C4-2B (cell line): ENCODE measurements at regions not wholly inside any gene's neighbourhood (a gene's known extent, or its start where the extent isn't known, plus 50 kb on each side); places are given as distances from the start of the nearest gene placed in this dataset.

Source experiments
- H3K27ac ChIP-seq: fragments of 450-650 bp; 2 replicates; pipeline ENCODE4 v1.5.1; 2017
- ZFX ChIP-seq: fragments of 450-650 bp; IDR thresholded peaks from 2 replicates; pipeline ENCODE4 v1.6.1; 2017
- TF ChIP-seq, protein P1 (sequence below): fragments of 450-650 bp; conservative IDR thresholded peaks from 2 replicates; pipeline ENCODE4 v1.5.1; 2017; ENCODE audit warnings: mild to moderate bottlenecking

DNA sequence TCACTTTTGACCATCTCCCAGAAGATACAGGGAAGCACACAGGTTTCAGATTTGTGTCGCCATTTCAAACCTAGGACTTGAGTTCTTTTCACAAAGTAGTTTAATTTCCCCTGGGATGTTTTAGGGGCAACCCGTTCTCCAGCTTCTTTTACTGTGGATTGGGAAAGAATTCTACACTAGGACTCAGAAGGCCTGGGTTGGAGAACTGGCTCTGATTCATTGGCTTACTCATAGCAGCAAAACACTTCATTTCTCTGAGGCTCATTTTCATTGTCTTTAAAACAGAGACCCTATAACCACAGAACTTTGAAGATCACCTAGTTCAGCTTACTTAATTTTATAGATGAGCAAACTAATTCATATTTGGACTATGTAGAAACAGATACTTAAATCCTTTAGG is 175.9 kb upstream of the SALL1 start:
- no peak overlapping the region for H3K27ac ChIP-seq
- TF ChIP-seq ZFX = no peak
- TF ChIP-seq, protein P1, sequence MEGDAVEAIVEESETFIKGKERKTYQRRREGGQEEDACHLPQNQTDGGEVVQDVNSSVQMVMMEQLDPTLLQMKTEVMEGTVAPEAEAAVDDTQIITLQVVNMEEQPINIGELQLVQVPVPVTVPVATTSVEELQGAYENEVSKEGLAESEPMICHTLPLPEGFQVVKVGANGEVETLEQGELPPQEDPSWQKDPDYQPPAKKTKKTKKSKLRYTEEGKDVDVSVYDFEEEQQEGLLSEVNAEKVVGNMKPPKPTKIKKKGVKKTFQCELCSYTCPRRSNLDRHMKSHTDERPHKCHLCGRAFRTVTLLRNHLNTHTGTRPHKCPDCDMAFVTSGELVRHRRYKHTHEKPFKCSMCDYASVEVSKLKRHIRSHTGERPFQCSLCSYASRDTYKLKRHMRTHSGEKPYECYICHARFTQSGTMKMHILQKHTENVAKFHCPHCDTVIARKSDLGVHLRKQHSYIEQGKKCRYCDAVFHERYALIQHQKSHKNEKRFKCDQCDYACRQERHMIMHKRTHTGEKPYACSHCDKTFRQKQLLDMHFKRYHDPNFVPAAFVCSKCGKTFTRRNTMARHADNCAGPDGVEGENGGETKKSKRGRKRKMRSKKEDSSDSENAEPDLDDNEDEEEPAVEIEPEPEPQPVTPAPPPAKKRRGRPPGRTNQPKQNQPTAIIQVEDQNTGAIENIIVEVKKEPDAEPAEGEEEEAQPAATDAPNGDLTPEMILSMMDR = no peak

DNA sequence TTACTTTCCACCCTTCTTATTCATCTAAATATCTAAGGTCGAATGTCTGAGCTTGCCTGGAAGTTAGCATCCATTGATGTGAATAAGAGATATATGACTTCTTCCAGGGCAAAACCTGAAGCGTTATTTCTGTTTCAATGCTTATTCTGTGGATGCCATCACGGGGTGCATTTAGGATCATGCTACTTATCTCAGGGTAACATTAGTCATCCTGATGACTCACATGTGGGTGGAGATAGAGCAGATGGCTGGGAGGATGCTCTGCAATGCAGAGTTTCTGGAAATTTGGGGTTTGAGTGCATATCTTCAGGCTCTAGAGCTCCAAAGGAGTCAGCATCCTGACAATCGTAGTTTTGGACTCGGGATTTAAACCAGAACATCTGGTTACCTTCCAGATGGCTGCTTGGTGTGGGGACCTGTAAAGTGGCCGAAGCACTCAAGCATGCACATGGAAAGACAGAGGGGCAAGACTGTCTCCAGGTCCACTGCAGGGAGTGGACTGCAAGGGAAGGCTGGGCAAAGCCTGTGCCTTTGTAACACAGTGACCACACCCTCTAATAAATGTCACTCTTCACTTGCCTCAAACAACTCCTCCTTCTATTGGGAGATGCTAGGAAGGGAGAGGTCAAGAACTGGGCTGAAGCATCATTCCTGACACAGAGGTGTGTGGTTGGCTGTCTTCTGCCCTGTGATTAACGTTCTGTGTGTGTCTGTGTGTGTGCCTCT is 175.2 kb upstream of the SALL1 start:
- TF ChIP-seq ZFX = no peak
- TF ChIP-seq, protein P1 = no peak
- no peak overlapping the region for H3K27ac ChIP-seq

DNA sequence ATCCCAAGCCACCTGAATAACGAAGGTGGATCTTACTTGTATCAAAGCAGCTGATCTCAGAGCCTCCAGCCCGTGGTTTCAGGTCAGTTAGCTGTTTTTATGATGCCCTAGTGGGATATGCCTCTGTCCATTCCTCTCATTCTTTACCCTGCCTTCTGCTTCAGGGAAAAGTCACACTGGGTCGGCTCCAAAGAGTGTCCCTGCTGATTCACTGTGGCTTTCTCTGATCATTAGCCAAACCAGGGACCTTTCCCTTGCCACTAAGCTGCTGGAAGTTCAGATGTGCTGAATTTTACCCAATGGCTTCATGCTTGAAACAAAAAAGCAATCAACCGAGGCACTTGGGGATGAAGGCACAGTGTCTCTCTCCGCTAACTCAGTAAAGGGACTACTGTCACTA is 170.2 kb upstream of the SALL1 start:
- no peak overlapping the region for H3K27ac ChIP-seq
- TF ChIP-seq, protein P1 = no peak
- no peak for TF ChIP-seq ZFX

DNA sequence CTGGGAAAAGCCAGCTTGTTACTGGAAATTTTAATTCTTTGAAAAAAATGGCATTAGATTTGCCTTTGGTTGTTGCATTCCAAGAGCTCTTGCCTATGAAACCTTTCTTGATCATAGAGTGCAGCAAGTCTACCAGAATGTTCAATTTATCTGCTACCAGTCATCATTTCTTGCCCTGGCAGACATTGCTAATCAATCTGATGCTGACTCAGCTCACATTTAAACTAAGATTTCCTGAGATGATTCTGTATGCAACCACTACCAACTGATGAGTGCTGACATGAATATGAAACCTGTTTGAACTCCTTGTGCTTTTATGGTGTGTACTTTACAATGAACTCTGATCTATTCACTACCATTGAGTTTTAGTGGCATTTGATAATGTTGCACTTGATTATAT is 166.5 kb upstream of the SALL1 start:
- TF ChIP-seq ZFX = no peak
- TF ChIP-seq, protein P1 = no peak
- no peak overlapping the region for H3K27ac ChIP-seq

DNA sequence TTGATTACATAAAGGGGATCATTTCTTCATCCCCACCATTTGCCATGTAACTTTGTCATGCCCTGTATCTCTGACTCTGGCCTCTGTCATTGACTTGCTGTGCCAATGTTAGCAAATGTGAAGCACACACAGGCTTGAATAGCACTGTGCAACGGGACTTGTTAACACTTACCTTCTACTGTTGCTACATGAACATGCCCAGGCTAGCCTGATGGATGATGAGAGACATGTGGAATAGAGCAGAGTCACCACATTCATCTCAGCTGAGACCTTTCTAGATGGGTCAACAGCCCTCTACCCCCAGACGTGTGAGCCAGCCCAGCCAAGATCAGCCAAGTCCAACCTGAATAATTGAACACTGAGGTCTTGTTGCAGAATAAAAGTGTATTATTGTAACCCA is 162.1 kb upstream of the SALL1 start:
- TF ChIP-seq, protein P1 = no peak
- no peak for TF ChIP-seq ZFX
- no peak overlapping the region for H3K27ac ChIP-seq

DNA sequence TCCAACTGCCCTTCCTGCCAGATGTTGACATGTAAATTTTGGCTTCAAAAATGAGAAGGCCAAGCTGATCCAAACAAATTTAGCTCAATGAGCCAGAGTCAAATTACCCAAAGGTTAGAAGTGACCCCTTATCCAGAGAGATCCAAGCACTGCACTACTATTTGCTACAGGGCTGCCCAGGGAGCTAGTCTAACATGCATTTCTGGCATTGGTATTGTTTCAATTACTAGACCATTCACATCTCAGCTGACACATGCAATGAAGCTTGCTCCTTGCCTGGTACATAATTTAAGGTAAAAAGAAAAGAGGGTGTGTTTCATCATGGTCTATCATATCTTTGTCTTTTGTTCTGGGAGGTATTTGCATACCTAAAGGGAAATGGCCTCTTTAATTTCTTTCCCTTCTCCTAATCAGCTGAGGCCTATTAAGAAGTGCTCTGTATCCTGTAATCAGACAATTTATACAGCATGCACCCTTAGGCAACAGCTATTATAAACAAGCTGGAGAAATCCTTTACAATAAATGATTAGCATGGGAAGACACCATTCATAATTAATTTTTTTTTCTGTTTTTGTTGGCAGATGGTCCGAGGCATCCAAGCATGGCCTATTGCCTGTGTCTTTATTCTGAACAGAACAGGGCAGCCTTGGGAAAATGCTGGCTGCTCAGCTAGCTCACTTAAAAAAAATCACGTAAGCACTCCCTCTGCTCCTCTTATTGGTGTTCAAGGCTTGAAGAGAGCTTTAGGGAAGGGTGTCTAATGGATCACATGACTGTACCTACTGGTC is 161.5 kb upstream of the SALL1 start:
- TF ChIP-seq, protein P1 = no peak
- no peak for TF ChIP-seq ZFX
- no peak overlapping the region for H3K27ac ChIP-seq

DNA sequence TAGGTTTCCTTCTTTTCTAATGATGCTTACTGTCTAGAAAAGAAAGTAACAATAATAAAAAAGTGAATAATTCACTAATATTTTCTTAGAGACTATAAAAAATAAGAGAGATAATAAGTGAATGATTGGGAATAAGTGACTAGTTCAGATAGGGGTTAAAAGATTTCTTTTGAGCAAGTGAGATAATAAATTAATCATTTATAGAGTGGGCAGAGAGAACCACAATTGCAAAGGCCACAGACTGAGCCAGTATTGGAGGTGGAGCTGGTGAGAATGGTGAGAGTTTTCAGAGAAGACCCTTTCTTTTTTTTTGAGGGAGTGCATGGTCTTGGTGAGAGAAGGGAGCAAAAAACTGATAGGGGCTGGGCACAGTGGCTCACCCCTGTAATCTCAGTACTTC is 159.1 kb upstream of the SALL1 start:
- H3K27ac ChIP-seq = no peak overlapping the region
- TF ChIP-seq, protein P1 = no peak
- no peak for TF ChIP-seq ZFX
